Retinal pigment epithelial cell (primary cell): ENCODE measurements at regions not wholly inside any gene's neighbourhood (a gene's known extent, or its start where the extent isn't known, plus 50 kb on each side); places are given as distances from the start of the nearest gene placed in this dataset.
A peak's percentile ranks its signal among the peaks of the same experiment; 100 is the strongest.

Experiments used
- DNase-seq: peaks from one replicate; pipeline ENCODE4 v3.0.0-alpha.2; 2010; ENCODE audit warnings: low read depth
- H3K4me3 ChIP-seq: 2 replicates; pipeline ENCODE4 v1.5.1; 2011; ENCODE audit warnings: mild to moderate bottlenecking, low read length, control low read depth, moderate library complexity
- TF ChIP-seq, protein P1 (sequence below): conservative IDR thresholded peaks from 2 replicates; pipeline ENCODE4 v1.5.1; 2011; ENCODE audit warnings: low read depth, low read length, control low read depth, inconsistent platforms

DNA sequence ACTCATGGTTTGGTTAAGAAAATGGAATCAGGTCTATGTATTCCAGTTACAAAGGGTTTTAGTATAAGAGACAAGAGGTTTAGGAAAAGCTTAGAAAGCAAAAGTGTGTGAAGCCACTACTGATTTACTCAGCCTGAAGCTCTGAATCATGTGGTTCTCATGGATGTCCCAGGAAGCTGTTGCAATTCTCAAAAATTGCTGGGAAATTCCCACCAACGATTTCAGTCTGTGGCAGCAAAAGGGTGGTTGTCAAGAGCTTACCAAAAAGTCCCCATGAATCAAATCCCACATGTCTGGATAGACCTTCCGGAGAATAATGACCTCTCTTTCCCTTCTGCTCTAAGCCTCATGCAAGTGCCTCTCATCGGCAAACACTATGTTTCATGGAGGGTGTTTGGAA is 929.9 kb downstream of the TLE4 start:
- no peak for DNase-seq
- no peak overlapping the region for H3K4me3 ChIP-seq
- TF ChIP-seq, protein P1, sequence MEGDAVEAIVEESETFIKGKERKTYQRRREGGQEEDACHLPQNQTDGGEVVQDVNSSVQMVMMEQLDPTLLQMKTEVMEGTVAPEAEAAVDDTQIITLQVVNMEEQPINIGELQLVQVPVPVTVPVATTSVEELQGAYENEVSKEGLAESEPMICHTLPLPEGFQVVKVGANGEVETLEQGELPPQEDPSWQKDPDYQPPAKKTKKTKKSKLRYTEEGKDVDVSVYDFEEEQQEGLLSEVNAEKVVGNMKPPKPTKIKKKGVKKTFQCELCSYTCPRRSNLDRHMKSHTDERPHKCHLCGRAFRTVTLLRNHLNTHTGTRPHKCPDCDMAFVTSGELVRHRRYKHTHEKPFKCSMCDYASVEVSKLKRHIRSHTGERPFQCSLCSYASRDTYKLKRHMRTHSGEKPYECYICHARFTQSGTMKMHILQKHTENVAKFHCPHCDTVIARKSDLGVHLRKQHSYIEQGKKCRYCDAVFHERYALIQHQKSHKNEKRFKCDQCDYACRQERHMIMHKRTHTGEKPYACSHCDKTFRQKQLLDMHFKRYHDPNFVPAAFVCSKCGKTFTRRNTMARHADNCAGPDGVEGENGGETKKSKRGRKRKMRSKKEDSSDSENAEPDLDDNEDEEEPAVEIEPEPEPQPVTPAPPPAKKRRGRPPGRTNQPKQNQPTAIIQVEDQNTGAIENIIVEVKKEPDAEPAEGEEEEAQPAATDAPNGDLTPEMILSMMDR, result no peak

DNA sequence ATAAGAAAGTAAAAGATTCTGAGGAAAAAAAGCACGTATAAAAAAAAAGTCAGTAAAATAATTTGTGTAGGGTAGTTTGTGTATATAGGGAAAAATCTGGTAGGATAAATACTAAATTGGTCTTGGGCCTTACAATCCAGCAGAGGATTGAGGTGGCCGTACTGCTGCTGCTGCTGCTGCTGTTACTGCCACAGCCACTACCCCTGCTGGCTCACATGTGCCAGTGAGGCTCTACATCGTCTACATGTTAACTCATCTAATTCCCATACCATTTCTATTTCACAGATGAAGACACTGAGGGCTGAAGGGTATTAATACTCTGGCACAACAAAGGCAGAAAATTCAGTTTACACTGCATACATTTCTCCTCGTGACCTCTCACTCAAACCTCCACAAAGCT is 928.5 kb downstream of the TLE4 start:
- H3K4me3 ChIP-seq, result no peak overlapping the region
- TF ChIP-seq, protein P1, result peak; percentile 22
- DNase-seq, result no peak

DNA sequence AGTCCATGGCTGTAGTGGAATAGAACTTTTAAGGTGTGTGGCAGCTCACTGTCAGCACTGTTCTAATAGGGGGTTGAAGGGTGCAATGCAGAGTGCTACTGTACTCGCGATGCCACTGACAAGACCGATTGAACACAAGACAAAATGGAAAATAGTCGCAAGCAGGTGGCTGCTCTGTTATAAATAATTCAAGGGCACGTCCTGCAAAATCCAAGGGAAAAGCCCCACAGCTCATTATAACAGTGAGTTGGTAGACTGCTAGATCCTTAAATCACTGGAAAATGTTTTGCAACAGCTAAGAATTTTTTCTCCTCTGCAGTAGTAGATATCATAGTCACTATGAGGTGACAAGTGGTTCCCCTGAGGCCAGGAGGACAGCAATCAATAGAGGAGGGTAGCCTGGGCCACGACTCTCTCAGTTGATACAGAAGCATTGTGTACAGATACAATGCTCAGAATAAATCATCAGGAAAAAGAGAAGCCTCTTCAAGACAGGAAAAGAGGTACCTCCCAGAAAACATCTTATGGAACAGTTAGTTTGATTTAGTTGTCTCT is 926.3 kb downstream of the TLE4 start:
- no peak overlapping the region for H3K4me3 ChIP-seq
- no peak for DNase-seq
- TF ChIP-seq, protein P1, result no peak

DNA sequence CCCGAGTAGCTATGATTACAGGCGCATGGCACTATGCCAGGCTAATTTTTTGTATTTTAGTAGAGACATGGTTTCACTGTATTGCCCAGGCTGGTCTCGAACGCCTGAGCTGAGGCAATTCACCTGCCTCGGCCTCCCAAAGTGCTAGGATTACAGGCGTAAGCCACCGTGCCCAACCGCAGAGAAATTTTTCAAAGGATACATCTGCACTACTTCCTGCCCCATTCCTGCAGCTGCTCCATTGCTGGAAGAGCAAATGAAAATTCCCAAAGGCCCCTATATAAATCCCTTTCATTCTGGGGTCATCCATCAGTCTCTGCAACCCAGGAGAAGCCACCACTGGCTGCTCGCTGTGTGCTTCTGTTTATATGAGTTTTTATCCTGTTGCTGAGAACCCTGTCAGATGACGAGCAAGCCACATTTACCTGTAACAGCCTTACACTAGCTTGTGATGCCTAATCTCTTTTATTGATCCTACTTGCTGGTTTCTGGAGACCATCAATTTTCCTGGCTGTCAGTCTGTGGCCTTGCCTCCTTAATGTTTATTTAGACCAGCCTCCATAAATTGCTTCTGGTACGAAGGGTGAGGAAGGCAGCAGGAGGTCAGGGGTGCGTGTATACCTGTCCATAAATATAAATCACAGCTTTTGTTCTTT is 925.3 kb downstream of the TLE4 start:
- no peak overlapping the region for H3K4me3 ChIP-seq
- no peak for DNase-seq
- TF ChIP-seq, protein P1, result no peak

DNA sequence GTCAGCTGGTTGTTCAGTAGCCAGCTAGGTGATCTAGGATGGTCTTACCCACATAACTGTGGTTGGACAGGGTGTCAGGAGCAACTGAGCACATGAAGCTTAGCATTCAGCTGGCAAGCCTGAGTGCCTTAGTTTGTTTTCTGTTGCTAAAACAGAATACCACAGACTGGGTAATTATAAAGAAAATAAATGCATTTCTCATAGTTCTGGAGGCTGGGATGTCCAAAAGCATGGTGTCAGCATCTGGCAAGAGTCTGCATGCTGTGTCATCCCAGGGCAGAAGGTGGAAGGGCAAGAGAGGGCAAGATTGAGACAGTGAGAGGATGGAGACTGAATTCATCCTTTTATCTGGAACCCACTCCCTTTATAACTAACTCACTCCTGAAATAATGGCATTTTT is 921.5 kb downstream of the TLE4 start:
- TF ChIP-seq, protein P1, result no peak
- H3K4me3 ChIP-seq, result no peak overlapping the region
- no peak for DNase-seq

DNA sequence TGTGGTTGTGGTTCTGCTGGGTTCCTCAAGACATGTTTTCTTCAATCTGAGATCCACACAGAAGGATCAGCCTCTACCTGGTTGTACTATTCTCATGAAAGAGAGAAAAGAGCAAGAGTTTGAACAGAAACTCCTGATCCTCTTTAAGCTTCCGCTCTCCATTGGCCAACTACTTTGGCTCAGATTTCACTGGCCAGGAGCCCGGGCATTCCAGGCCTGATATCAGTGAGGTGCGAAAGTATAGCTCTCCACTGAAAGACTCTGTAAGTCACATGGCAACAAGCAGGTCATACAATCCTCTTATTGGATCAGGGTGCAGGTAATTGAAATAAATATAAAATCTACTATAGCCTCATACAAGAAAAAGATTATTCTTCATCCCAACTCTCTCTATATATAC is 920.5 kb downstream of the TLE4 start:
- TF ChIP-seq, protein P1, result no peak
- no peak overlapping the region for H3K4me3 ChIP-seq
- DNase-seq, result peak; percentile 87

DNA sequence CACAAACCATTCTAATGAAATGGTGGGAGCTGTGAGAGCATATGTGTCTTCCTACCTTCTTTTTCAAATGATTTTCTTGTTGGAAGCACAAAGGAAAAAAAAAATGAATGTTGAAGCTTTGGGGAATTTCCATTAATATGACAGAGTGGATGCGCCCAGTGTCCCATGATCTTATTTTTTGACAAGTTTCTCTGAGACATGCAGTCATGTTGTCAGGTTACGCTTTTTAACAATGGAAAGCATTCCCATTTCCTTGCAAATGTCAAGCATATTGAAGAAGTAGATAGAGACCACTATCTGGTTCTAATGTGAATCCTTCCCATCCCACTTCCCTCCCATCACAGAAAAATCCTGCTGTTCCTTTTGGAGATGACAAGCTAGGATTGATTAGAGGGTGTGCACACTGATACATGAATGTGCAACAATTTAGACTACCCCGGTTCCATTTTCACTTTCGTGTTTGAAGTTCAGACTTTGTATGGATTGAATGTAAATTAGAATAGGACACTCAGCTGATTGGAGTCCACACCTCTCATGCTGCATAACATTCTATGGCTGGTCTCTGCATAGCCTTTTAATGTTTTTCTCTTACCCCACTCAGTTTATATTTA is 919.4 kb downstream of the TLE4 start:
- no peak for DNase-seq
- no peak overlapping the region for H3K4me3 ChIP-seq
- TF ChIP-seq, protein P1, result no peak
